ENCODE measurements at regions not wholly inside any gene's neighbourhood (a gene's known extent, or its start where the extent isn't known, plus 50 kb on each side); places are given as distances from the start of the nearest gene placed in this dataset.

GRCh38 chr9:107545036-107545435 is 55.5 kb upstream of the KLF4 start:
- TF ChIP-seq CTCF (IDR thresholded peaks at IDR 0.05), result no peak
- no peak for TF ChIP-seq POLR2AphosphoS5 (IDR thresholded peaks at IDR 0.05)
- no peak for TF ChIP-seq POLR2A (IDR thresholded peaks at IDR 0.05)
- TF ChIP-seq EP300 (IDR thresholded peaks at IDR 0.05), result no peak
